Endothelial cell of umbilical vein (primary cell): ENCODE measurements at regions not wholly inside any gene's neighbourhood (a gene's known extent, or its start where the extent isn't known, plus 50 kb on each side); places are given as distances from the start of the nearest gene placed in this dataset.

ENCODE experiments used
- BruUV-seq: library from RNA; stranded (reverse); fragments of 400-500 nt; replicated peaks from 2 replicates; lab custom pipeline; 2021; lab: Mats Ljungman, UMichigan
- CTCF ChIA-PET: fragments of 300-600, 350-600 bp; sonication (Branson Sonifier 250); formaldehyde crosslinking; loops from one replicate; lab custom pipeline; 2021; ENCODE audit warnings: antibody characterized with exemption, inconsistent platforms; lab: Charles Lee
- POLR2A ChIA-PET: fragments of 300-600, 350-600 bp; sonication (Branson Sonifier 250); formaldehyde crosslinking; loops from one replicate; lab custom pipeline; 2021; ENCODE audit warnings: antibody characterized with exemption, inconsistent platforms; lab: Charles Lee
- DNase-seq: peaks from one replicate; pipeline ENCODE4 v3.0.0-alpha.2; 2011; ENCODE audit warnings: low read depth, low spot score
- FAIRE-seq: peaks from 2 replicates; lab custom pipeline; 2011; peaks lifted over from hg19 to GRCh38; lab: Jason Lieb, UNC
- H2AFZ ChIP-seq: 2 replicates; pipeline ENCODE4 v1.6.0; 2012; ENCODE audit warnings: low read depth, low read length, control low read depth, inconsistent platforms
- H3K27ac ChIP-seq: 2 replicates; pipeline ENCODE4 v1.5.1; 2011; ENCODE audit warnings: low read depth, mild to moderate bottlenecking, control low read depth, low read length, moderate library complexity; ENCODE audit not compliant: insufficient read depth
- H3K27me3 ChIP-seq, 2 experiments: 2 replicates each; pipeline versions ENCODE4 v1.6.0 to v1.6.1; 2011; ENCODE audit warnings: low read length in 2 of 2, mixed read lengths in 1 of 2; ENCODE audit not compliant: control insufficient read depth in 2 of 2, insufficient read depth in 2 of 2
- H3K36me3 ChIP-seq, 2 experiments: 2 replicates in 1 of 2; 3 replicates in 1 of 2; pipeline ENCODE4 v1.5.1; 2011; ENCODE audit warnings: low read length in 2 of 2, mild to moderate bottlenecking in 1 of 2, moderate library complexity in 1 of 2; ENCODE audit not compliant: control insufficient read depth in 2 of 2, insufficient read depth in 2 of 2; ENCODE audit errors: extremely low read depth in 1 of 2
- H3K4me1 ChIP-seq: 3 replicates; pipeline ENCODE4 v1.5.1; 2011; ENCODE audit warnings: mild to moderate bottlenecking, low read length; ENCODE audit not compliant: control insufficient read depth, insufficient read depth; ENCODE audit errors: extremely low read depth
- H3K4me2 ChIP-seq: 2 replicates; pipeline ENCODE4 v1.6.1; 2011; ENCODE audit warnings: low read length, control low read depth, mixed read lengths; ENCODE audit not compliant: insufficient read depth
- H3K4me3 ChIP-seq, 3 experiments: fragments of 200-600 bp in 1 of 3; sonication (generic), shearing (Covaris generic) in 1 of 3; replicated peaks in 1 of 3; 2 replicates each; pipeline ENCODE4 v1.5.1; 2011 to 2016; ENCODE audit warnings: control low read depth in 3 of 3, low read length in 3 of 3, mild to moderate bottlenecking in 2 of 3, inconsistent platforms in 1 of 3, low read depth in 1 of 3, moderate library complexity in 1 of 3; ENCODE audit not compliant: insufficient read depth in 1 of 3
- H3K79me2 ChIP-seq: 2 replicates; pipeline ENCODE4 v1.6.0; 2012; ENCODE audit warnings: low read length, inconsistent platforms; ENCODE audit not compliant: control insufficient read depth, insufficient read depth
- H3K9ac ChIP-seq: replicated peaks from 2 replicates; pipeline ENCODE3; 2011; ENCODE audit warnings: low read length, control low read depth; ENCODE audit not compliant: insufficient read depth; ENCODE audit errors: extremely low read depth
- H3K9me1 ChIP-seq: replicated peaks from 3 replicates; pipeline ENCODE4 v1.6.0; 2011; ENCODE audit warnings: mild to moderate bottlenecking, low read length; ENCODE audit not compliant: control insufficient read depth, insufficient read depth; ENCODE audit errors: extremely low read depth
- H3K9me3 ChIP-seq: replicated peaks from 2 replicates; pipeline ENCODE4 v1.5.1; 2012; ENCODE audit warnings: low read length, inconsistent platforms; ENCODE audit not compliant: control insufficient read depth, insufficient read depth
- H4K20me1 ChIP-seq: replicated peaks from 2 replicates; pipeline ENCODE3; 2011; ENCODE audit warnings: mild to moderate bottlenecking, low read length; ENCODE audit not compliant: control insufficient read depth, insufficient read depth; ENCODE audit errors: extremely low read depth
- CTCF ChIP-seq, 2 donors: IDR thresholded peaks; 1 replicate in 1 of 2; 2 replicates in 1 of 2; pipeline ENCODE4 v1.5.1; 2011; ENCODE audit warnings: low read length in 2 of 2, mild to moderate bottlenecking in 2 of 2, moderate library complexity in 2 of 2, control low read depth in 1 of 2, inconsistent platforms in 1 of 2, low read depth in 1 of 2; ENCODE audit not compliant: insufficient read depth in 1 of 2; ENCODE audit errors: extremely low read depth in 1 of 2
- EZH2 ChIP-seq: IDR thresholded peaks from 2 replicates; pipeline ENCODE4 v1.6.1; 2012; ENCODE audit warnings: borderline replicate concordance, low read depth, mild to moderate bottlenecking, moderate library complexity, low read length, inconsistent platforms; ENCODE audit not compliant: severe bottlenecking
- FOS ChIP-seq: IDR thresholded peaks from 2 replicates; pipeline ENCODE4 v1.6.1; 2011; ENCODE audit warnings: mild to moderate bottlenecking, low read length, moderate library complexity, borderline replicate concordance; ENCODE audit not compliant: insufficient read depth
- GATA2 ChIP-seq: IDR thresholded peaks from 2 replicates; pipeline ENCODE4 v1.7.0; 2011; ENCODE audit warnings: low read depth, mild to moderate bottlenecking, moderate library complexity, mixed read lengths, low read length; ENCODE audit not compliant: insufficient read length, insufficient read depth
- JUN ChIP-seq: IDR thresholded peaks from 2 replicates; pipeline ENCODE4 v1.6.1; 2011; ENCODE audit warnings: borderline replicate concordance, low read depth; ENCODE audit not compliant: insufficient read length, insufficient read depth
- MAX ChIP-seq: IDR thresholded peaks from 2 replicates; pipeline ENCODE4 v1.6.1; 2011; ENCODE audit not compliant: insufficient read depth, insufficient read length
- MYC ChIP-seq: IDR thresholded peaks from one replicate; pipeline ENCODE4 v1.6.1; 2011; ENCODE audit warnings: mild to moderate bottlenecking, low read depth, low read length
- POLR2A ChIP-seq: IDR thresholded peaks from 2 replicates; pipeline ENCODE4 v1.6.1; 2012; ENCODE audit warnings: low read depth, mild to moderate bottlenecking, control low read depth, low read length
- POLR2AphosphoS5 ChIP-seq: IDR thresholded peaks from 2 replicates; pipeline ENCODE4 v1.6.1; 2012; ENCODE audit warnings: low read depth, mild to moderate bottlenecking, control low read depth, low read length, moderate library complexity; ENCODE audit not compliant: insufficient read depth
- dilution Hi-C: fragments of 300-500 bp; cut with MboI; formaldehyde crosslinking; loops from one replicate; pipeline ENCODE4 v1.15.0; 2019; ENCODE audit warnings: low sequenced_read_pairs; ENCODE audit not compliant: extremely low pct_ligation_motif_present
- intact Hi-C: fragments of 100-400 bp; cut with micrococcal nuclease; formaldehyde crosslinking; loops from one replicate; pipeline ENCODE4 v1.10.0; 2022

- no peak overlapping the region for H2AFZ ChIP-seq
- no peaks in the 10 kb centered on the region for H3K79me2 ChIP-seq
- intact Hi-C loops, result no loop called here
- no peak overlapping the region for H3K9ac ChIP-seq
- no peak overlapping the region for H3K4me3 ChIP-seq
- dilution Hi-C loops, result no loop called here
- BruUV-seq, result no TSS peak
- H3K27ac ChIP-seq, result no peak overlapping the region
- CTCF ChIA-PET, result no interaction called here
- POLR2A ChIA-PET, result no interaction called here
- no peaks in the 10 kb centered on the region for H3K9me3 ChIP-seq
- peaks cover 0 to 2% of the 10 kb centered on the region in 2 experiments for H3K27me3 ChIP-seq
- no peaks in the 10 kb centered on the region for H3K4me1 ChIP-seq
- H3K36me3 ChIP-seq, result no peaks in the 10 kb centered on the region
- FAIRE-seq (no peak), DNase-seq (no peak)
- H3K9me1 ChIP-seq, result no peaks in the 10 kb centered on the region
- H3K4me2 ChIP-seq, result no peak overlapping the region
- no peaks in the 10 kb centered on the region for H4K20me1 ChIP-seq
- TF ChIP-seq MYC, result no peak
- TF ChIP-seq EZH2, result no peak
- TF ChIP-seq JUN, result no peak
- no peak for TF ChIP-seq POLR2AphosphoS5
- TF ChIP-seq CTCF (IDR thresholded peaks at IDR 0.05; ENCODE audit: extremely low read depth in 1 of 2, insufficient read depth in 1 of 2, low read depth in 1 of 2, low read length in 2 of 2), result no peak
- no peak for TF ChIP-seq POLR2A
- no peak for TF ChIP-seq GATA2
- TF ChIP-seq FOS, result no peak
- no peak for TF ChIP-seq MAX
Observed at GRCh38 chr21:15182731-15183130, 117.9 kb upstream of the NRIP1 start.
